Upper lobe of right lung (tissue), 1 donor: ENCODE measurements at regions not wholly inside any gene's neighbourhood (a gene's known extent, or its start where the extent isn't known, plus 50 kb on each side); places are given as distances from the start of the nearest gene placed in this dataset.

Experiments
- ATAC-seq: fragments of 200-7000 bp; cut with Tn5 transposase; one replicate; pipeline ENCODE4 v1.9.1; 2020; ENCODE audit warnings: mild to moderate bottlenecking, moderate library complexity
- DNase-seq: peaks from one replicate; pipeline ENCODE4 v3.0.0-alpha.2; 2020
- H3K27ac ChIP-seq: fragments of 200-600 bp; one replicate; pipeline ENCODE4 v1.8.0; 2022
- H3K27me3 ChIP-seq: fragments of 200-600 bp; one replicate; pipeline ENCODE4 v1.8.0; 2022; ENCODE audit warnings: mild to moderate bottlenecking
- H3K36me3 ChIP-seq: fragments of 200-600 bp; one replicate; pipeline ENCODE4 v1.8.0; 2022
- H3K4me1 ChIP-seq: fragments of 200-600 bp; one replicate; pipeline ENCODE4 v1.8.0; 2022
- H3K4me3 ChIP-seq: fragments of 200-600 bp; one replicate; pipeline ENCODE4 v1.8.0; 2022; ENCODE audit warnings: mild to moderate bottlenecking
- H3K9me3 ChIP-seq: fragments of 200-600 bp; one replicate; pipeline ENCODE4 v1.8.0; 2022
- intact Hi-C: fragments of 100-400 bp; cut with DNase I; formaldehyde crosslinking; loops from one replicate; pipeline ENCODE4 v1.11.0; 2022
- TF ChIP-seq, protein P1 (sequence below): fragments of 200-600 bp; IDR thresholded peaks from one replicate; pipeline ENCODE4 v1.8.0; 2022; ENCODE audit warnings: antibody characterized with exemption
- donor health status: DM: no; HTN: yes; CAD: no; lungs with severe emphysema.

DNA sequence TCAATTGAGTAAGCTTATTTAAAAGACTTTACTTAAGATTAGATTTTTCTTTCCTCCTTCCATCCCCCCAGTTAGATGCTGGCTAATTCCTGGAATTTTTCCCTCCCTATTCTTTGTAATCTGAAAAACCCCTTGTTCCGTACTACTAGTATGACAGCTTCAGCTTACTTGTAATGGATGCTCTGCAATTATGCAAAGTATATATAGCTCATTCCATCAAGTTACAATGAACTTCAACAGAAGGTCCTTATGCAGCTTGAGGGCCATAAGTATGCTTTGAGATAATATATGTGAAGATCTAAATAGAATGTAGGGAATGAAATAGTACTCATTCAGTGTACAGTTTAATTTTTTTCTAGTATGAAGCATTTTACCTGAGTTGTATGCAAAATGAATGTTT is 398.3 kb upstream of the NAALADL2 start:
- H3K4me3 ChIP-seq = no peak overlapping the region
- no peak for ATAC-seq
- no peaks in the 10 kb centered on the region for H3K27me3 ChIP-seq
- no peaks in the 10 kb centered on the region for H3K4me1 ChIP-seq
- H3K36me3 ChIP-seq = no peaks in the 10 kb centered on the region
- no peak overlapping the region for H3K27ac ChIP-seq
- DNase-seq = no peak
- intact Hi-C loops = no loop called here
- H3K9me3 ChIP-seq = no peaks in the 10 kb centered on the region
- TF ChIP-seq, protein P1, sequence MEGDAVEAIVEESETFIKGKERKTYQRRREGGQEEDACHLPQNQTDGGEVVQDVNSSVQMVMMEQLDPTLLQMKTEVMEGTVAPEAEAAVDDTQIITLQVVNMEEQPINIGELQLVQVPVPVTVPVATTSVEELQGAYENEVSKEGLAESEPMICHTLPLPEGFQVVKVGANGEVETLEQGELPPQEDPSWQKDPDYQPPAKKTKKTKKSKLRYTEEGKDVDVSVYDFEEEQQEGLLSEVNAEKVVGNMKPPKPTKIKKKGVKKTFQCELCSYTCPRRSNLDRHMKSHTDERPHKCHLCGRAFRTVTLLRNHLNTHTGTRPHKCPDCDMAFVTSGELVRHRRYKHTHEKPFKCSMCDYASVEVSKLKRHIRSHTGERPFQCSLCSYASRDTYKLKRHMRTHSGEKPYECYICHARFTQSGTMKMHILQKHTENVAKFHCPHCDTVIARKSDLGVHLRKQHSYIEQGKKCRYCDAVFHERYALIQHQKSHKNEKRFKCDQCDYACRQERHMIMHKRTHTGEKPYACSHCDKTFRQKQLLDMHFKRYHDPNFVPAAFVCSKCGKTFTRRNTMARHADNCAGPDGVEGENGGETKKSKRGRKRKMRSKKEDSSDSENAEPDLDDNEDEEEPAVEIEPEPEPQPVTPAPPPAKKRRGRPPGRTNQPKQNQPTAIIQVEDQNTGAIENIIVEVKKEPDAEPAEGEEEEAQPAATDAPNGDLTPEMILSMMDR = no peak

DNA sequence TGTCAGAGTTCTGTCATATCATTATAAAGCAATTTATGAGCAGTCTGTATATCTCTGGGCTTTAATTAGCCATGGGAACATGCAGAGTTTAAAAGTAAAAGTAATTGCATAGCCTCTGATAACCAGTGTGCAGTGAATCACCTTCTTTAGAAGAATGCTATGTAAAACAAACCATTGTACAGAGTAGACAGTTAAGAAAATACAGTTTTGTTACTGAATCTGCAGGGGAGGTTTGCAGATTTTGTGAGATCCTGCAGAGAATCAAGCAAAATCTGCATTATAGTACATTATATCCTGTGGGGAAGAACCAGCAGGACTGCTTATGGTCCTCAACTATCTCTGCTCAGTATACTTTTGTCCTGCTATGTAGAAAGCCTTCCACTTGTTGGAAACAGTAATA is 396.2 kb upstream of the NAALADL2 start:
- no peak for DNase-seq
- Histone ChIP-seq H3K27ac (no peak overlapping the region), H3K4me3 (no peak overlapping the region), H3K4me1 (no peaks in the 10 kb centered on the region), H3K9me3 (no peaks in the 10 kb centered on the region), H3K36me3 (no peaks in the 10 kb centered on the region), H3K27me3 (no peaks in the 10 kb centered on the region)
- intact Hi-C loops = no loop called here
- ATAC-seq = no peak
- TF ChIP-seq, protein P1 = no peak

DNA sequence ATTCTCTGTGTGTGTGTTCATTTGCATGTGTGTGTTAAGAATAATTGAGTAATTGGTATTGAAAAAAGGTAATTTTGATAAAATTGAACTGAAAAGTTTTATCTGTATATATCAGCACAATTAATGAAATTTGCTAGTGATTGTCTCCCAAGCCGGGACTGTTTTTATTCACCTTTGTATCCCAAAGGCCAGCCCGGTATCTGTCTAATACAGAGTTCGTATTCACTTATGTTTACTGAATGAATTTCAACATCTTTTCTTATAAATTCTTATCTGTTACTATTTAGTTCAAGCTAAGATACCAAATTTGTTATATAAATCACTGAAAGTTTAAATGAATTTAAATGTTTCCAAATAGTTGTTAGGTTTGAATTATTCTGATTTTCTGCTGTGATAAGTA is 394.0 kb upstream of the NAALADL2 start:
- Histone ChIP-seq H3K36me3 (no peaks in the 10 kb centered on the region), H3K4me3 (no peak overlapping the region), H3K9me3 (no peaks in the 10 kb centered on the region), H3K27me3 (no peaks in the 10 kb centered on the region), H3K27ac (no peak overlapping the region), H3K4me1 (no peaks in the 10 kb centered on the region)
- TF ChIP-seq, protein P1 = no peak
- intact Hi-C loops = no loop called here
- ATAC-seq (no peak), DNase-seq (no peak)

DNA sequence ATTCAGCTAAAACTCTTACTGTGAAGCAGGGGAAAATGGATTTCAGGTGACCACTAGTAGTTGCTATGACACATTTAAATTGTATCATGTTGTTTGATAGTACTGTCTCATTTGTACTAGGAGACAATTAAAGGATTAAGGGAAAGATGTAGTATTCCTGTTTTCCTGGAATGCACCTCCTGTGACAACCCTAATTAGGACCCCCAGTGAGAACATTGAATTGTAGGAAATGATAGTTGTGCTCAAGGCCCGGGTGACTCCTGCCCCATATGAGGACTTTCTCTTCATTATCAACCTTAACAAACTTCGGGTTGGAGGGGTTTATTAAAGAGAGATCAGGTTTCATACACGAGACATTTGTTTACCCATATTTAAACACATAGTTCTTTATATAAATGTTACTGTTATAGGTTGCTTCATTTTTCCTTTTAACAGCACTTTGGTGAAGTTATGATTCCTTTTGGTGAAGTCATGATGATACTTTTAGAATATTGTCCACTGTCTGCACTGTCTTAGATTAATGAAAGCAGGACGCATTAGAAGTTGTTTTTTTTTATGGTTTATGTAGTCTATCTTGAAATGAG is 392.6 kb upstream of the NAALADL2 start:
- H3K9me3 ChIP-seq = no peaks in the 10 kb centered on the region
- no peaks in the 10 kb centered on the region for H3K27me3 ChIP-seq
- no peak for ATAC-seq
- TF ChIP-seq, protein P1 = no peak
- intact Hi-C loops = no loop called here
- no peak for DNase-seq
- H3K4me3 ChIP-seq = no peak overlapping the region
- H3K36me3 ChIP-seq = no peaks in the 10 kb centered on the region
- H3K4me1 ChIP-seq = no peaks in the 10 kb centered on the region
- H3K27ac ChIP-seq = no peak overlapping the region

DNA sequence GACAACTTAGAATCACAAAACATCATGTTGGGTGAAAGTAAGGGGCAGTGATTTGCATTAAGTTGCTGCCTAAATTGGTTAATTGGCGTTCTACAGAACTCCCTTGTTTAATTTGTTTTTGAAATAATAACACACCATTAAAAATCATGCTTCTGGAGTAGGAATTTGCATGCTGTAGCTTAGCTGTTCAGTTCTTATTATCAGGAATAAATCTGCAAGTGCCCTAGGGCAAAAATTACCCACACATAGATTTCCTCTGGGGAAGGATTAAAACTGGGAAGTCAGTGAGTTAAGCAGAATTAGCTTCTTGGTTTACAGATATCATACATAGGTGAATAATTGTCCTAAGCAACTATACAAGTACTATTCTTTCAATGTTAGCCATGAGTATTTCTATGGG is 381.6 kb upstream of the NAALADL2 start:
- Histone ChIP-seq H3K4me1 (no peaks in the 10 kb centered on the region), H3K36me3 (no peaks in the 10 kb centered on the region), H3K9me3 (no peaks in the 10 kb centered on the region), H3K27me3 (no peaks in the 10 kb centered on the region), H3K4me3 (no peak overlapping the region), H3K27ac (no peak overlapping the region)
- TF ChIP-seq, protein P1 = no peak
- DNase-seq = no peak
- ATAC-seq = no peak
- intact Hi-C loops = no loop called here

DNA sequence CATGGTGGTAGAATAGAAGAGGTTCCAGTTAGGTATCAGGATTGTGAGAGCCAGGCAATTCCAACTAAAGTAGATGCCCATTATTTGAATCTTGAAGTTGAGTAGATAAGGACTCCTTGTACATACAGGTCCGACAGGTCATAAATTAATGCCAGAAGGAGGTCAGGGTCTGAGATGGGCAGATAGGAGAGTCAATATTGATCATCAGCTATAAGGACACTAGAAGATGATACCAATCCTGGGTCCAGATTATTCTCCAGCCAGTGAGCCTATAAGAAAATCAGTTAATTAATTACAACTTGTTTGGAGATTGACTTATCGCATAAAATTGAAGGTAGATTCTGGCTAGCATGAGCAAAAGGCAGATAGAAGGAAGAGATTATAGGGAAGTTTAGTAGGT is 378.4 kb upstream of the NAALADL2 start:
- H3K27ac ChIP-seq = no peak overlapping the region
- DNase-seq = no peak
- no peaks in the 10 kb centered on the region for H3K36me3 ChIP-seq
- H3K27me3 ChIP-seq = no peaks in the 10 kb centered on the region
- no peaks in the 10 kb centered on the region for H3K4me1 ChIP-seq
- no peak for ATAC-seq
- intact Hi-C loops = no loop called here
- no peaks in the 10 kb centered on the region for H3K9me3 ChIP-seq
- H3K4me3 ChIP-seq = no peak overlapping the region
- TF ChIP-seq, protein P1 = no peak
